Stimulated activated CD4-positive, alpha-beta T cell treated with anti-CD3 and anti-CD28 coated beads, Interleukin-1b, Interleukin-23, amount 100 ng/mL, for 24 hours (primary cell): ENCODE measurements at regions not wholly inside any gene's neighbourhood (a gene's known extent, or its start where the extent isn't known, plus 50 kb on each side); places are given as distances from the start of the nearest gene placed in this dataset.
"Not testable (repeated sequence)": the region's sequence is repeated elsewhere in the genome, so short reads cannot be mapped to it uniquely, and the experiment has no call there.

Experiments used
- DNase-seq, 4 experiments: peaks; one replicate each; pipeline ENCODE4 v3.0.0-alpha.2; 2020; ENCODE audit warnings: low read depth in 4 of 4, low spot score in 1 of 4

DNA sequence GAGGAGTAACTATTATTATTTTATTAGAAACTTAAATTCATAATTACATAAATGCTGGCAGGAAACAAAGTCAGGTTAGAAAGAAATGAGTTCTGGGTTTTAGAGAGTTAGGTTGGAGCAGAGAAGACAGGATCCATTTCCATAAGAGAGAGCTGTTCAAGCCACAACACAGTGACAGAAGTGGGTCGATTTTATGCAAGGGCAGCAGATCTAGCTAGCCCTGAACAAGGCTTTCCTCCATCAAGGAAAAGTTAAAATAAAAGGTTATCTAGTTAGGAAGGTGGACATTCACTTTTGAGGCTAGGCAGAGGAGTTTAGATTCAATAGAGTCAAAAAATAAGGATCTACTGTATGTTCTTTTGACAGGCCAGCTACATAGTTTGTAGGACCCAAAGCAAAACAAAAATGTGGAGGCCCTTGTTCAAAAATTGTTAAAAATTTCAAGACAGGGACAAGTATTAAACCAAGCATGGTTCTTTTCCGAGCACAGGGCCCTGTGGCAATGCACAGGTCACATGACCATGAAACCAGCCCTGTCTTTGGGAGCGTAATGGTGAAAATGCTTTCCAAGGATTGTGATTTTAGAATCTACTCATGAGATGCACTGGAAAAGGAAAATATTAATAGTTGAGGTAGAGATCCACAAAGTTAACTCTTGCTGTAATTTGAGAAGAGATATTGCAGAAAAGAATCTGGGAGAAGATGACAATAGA is 91.2 kb upstream of the CREB1 start:
- DNase-seq: no peak

DNA sequence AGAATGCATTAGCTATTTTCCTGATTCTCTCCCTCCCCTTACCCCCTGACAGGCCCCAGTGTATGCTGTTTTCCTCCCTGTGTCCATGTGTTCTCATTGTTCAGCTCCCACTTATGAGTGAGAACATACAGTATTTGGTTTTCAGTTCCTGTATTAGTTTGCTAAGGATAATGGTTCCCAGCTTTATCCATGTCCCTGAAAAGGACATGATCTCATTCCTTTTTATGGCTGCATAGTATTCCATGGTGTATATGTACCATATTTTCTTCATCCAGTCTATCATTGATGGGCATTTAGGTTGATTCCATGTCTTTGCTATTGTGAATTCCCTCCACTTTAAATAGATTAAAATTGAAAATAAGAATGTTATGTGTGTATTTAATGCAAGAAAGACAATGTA is 89.9 kb upstream of the CREB1 start:
- DNase-seq: not testable (repeated sequence)

DNA sequence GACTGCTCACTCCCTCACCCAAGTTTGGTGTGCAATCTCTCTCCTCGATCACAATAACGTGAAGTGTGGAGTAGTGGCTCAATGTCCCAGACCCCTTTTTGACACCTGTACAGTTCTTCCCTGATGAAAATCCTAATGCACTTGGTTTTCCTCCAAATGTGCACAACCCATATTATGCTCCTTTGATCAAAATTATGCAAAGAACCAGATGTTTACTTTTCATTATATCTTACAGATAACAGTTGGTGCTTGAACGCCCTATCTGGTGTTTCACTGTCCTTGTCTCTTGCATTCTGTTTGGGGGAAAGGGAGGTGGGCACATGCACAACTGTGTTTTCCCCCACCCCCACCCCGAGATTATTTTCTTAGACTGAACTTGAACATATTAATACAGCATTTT is 85.0 kb upstream of the CREB1 start:
- no peak for DNase-seq

DNA sequence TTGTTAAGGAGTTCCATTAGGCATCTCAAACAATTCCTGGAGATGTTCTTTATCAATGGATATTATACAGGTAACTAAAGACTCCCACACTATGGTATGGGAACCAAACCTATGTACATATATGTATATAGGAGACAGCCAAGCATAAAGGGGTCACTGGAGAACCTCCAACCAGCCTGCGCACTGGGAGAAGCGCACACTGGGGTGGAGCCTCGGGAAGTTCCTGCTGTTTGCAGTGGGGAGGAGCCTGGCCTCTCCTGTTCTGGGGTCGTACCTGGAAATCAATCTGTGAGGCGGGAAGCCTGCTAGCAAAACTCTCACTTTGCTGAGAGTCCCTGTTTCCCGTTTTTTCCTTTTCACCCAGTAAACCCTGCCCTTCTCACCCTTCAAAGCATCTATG is 83.1 kb upstream of the CREB1 start:
- DNase-seq: no peak

DNA sequence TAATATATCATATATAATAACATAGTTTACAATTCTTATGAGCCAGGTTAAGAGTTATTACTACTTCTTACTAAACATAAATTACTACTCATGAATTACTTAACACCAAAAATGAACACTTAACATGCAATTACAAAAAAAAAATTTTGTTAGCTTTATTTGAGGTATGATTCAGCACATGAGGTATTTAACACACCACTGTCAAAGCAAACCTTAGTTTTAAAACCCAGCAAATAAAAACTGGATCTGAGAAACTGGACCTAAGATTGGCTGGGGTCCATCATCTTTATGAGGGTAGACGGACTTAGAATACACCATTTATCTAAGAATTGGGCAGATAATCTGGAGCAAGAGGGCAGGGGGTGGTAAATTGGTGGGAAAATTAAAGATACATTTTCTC is 81.8 kb upstream of the CREB1 start:
- no peak for DNase-seq

DNA sequence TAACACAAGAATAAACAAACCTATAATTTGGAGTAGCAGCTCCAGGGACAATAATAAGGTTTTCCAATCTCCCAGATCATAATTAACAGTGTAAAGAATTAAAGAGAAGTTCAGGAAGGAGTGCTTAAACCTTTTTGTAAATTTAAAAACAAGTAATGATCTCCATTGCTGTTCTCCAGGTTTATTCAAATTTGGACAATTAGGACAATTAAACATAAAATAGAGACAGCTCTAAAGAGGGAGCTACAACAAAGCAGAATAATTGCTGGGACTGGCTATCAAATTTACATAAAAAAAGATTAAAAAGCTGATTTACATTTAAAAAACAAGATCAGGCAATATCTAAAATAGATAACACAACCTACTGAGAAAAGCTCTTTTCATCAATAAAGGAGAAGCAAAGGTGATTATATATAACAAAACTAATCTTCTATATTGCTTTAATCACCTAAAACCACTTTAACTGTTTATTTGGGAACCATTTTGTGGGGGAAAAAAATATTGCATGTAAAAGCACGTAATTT is 80.1 kb upstream of the CREB1 start:
- DNase-seq: no peak

DNA sequence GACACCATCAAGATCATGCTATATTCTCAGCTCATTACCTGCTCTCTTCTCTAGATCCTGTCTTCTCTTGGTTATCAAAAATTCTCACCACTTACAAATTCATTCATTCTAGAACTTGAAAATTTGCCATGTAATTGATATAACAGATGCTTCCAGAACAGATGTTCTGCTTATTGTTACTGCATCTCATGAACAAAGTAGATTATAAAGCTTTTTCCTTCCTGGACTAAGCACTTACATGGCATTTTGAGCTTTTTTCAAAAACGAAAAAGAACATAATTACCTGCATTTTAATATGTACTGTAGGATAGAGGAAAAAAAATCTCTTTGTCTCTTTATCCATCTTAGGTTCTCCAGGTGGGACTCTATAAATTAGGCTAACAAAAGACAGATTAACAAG is 79.6 kb upstream of the CREB1 start:
- no peak for DNase-seq

DNA sequence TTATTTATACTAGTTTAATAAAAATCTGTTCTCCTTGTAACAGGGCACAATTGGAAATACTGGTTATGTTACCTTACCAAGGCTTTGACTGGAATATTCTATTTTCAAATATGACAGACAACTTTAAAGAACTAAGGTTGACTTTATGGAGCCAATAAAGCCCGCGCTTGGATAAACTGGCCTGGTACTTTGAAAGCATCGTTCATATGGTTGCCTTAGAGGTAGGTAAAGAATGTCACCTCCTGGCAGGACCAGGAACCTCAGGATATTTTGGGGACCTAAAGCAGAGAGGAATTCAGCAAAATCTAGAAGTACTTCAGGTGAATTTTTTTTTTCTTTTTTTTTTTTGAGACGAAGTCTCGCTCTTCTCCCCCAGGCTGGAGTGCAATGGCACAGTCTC is 71.2 kb upstream of the CREB1 start:
- DNase-seq: no peak

DNA sequence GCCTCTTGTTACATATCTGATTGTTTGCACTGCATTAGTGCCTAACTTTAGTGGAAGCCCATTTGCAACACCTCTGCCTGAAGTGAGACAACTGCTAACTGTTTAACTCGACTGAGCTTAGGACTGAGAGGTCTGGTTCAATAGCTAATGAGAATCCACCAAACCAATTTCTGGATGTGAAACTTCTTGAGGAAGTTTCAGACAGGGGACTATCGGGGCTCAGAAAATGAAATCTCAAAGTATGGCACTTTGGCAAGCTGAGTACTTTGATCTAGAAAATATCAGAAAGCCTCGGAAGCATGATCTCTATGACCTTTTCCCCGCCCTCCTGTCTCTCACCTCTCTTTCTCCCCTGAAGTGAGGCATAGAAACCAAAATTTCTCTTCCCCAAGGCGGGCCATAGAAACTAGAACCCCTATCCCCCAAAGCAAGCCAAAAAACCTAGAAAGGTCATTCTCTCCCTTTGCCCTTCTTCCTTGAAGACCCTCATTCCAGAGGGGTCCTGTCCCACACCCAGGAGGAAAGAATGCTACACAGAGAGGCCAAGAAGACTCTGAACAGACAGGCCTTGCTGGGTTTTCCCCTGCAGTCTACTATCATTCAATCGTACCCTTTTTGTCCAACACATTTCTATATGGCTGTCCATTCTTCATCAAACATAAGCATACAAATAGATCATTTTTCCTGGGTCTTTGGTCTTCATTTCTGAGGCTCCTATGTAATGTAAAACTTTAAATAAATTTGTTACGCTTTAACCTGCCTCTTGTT is 69.6 kb upstream of the CREB1 start:
- no peak for DNase-seq

DNA sequence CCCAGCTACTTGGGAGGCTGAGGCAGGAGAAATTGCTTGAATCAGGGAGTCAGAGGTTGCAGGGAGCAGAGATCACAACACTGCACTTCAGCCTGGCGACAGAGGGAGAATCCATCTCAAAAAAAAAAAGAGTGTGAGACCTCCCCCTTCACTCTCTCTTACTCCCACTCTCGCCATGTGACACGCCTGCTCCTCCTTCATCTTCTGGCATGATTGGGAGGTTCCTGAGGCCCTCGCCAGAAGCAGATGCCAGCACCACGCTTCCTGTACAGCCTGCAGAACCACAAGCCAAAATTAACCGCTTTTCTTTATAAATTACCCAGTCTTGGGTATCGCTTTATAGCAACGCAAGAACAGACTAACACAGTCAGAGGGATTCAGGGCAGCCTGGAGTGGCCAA is 66.3 kb upstream of the CREB1 start:
- DNase-seq: no peak

DNA sequence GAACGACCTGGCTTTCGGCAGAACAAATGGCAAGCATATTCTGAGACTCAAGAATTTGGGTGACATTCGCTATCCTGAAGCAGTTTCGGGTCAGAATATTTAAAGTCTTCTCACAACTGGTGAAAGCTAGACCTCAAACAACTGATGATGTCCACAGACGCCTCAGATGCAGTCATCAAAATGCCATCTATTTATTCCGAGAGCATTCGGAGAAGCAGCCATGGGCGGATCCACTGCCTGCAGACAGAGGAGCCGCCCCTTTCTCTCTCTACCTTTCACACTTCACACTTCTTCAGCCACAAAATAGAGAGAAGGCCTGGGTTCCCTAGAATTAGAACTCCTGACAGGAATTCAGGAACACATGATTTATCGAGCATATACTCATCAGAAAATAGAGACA is 65.8 kb upstream of the CREB1 start:
- no peak for DNase-seq

DNA sequence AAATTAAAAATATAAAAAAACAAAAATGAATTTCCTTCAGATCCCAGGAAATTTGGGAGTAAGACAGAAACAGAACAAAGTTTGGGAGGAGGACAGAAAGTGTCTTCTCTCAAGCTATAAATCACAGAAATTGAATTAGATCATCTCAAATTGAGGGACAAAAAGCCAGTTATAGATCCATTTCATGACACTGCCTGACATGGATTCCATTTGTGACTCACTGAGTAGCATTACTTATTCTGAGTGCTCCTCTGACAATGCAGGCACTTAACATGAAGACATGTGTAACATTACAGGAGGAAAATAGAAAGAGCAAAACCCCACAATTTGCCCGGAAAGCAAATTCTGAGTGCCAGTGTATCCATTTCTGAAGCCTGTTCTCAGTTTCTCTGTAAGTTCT is 63.9 kb upstream of the CREB1 start:
- no peak for DNase-seq

DNA sequence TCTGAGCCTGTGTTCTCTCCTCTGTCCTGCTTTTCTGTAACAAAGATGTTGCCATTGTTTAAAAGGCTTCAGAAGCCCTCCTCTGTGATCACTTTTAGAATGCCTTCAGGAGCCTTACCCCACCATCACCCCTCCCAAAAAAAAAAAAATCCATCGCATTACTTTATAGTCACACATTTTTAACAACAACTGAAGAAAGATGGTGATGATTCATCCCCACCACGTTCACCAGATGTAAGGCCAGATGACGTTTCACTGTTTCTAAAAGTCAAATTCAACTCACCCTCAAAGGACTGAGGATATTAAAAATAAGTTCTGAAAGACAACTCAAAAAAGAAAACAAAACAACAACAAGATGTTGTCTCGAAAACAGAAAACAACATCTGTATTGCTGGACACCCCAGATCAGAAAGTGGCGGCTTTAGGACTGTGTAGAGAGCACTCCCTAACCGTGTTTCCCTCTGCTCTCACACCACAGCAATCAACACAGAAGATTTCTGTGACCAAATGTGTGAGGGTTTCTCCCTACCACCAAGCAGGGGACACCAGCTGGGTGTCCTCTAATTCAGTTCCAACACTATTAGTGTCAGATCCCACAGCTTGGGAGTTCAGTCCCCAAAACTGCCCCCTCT is 61.9 kb upstream of the CREB1 start:
- no peak for DNase-seq

DNA sequence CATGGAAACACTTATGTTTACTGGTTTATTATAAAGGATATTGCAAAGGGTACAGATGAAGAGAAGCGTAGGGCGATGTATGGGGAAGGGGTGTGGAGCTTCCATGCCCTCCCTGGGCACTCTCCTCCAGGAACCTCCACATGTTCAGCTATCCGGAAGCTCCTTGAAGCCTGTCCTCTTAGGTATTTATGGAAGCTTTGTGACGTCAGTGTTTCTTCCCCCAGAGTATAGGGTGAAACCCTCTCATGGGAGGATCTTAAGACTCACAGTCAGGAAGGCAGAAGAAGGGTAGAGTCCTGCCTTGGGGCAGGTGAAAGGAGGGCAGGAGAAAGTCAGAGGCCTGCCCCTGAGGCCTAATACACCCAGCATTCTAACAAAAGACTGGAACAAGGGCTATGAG is 61.3 kb upstream of the CREB1 start:
- DNase-seq: no peak

DNA sequence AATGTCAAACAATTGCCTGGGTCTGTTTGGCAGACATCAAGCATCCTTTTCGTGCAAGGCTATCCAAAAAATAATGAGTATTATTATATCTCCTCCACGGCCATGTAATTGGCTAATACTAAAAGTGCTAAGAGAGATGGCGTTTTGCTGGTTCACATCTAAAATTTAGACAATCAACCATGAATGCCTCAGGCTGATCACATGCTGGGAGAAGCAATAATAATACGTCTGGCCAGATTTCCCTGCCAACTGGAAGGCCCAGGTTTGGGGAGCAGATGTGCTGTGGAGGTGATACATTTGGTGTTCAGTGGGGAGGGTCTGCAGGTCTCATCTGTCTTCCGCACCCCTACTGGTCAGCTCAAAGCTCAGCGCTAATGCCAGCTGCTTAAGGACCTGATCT is 60.3 kb upstream of the CREB1 start:
- DNase-seq: no peak

DNA sequence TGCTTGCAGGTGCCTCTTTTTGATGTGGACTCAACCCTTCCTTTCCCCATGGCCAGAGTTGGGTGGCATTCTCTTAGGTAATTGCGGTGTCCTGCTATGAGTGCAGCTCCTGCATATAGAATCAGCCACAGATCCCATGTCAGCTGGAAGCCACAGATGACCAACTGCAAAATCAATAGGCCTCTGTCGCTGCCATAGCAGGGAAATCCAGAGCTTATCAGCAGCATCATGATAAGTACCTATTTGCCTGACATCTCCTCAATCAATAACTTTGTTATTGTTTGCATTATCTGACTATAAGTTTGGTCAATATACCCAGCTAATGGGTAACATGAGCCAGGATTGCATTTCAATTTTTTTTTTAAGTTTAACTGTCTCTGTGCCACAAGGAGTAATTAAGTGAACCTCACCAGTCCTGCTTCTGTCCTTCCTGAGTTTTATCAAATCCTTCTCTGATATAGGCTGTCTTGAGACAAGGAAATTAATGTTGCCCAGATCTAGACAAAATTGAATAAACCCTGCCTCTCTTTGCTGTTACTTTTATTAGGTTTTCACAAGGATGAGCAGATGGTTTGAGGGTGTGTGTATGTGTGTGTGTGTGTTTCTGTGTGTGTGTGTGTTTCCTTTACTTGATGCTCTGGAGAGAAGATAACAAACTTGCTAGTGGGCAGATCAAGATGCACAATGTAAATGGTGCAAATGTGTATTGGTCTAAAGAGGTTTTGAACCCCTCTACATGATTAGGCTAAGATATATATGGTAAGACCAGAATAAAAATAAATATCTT is 59.6 kb upstream of the CREB1 start:
- no peak for DNase-seq

DNA sequence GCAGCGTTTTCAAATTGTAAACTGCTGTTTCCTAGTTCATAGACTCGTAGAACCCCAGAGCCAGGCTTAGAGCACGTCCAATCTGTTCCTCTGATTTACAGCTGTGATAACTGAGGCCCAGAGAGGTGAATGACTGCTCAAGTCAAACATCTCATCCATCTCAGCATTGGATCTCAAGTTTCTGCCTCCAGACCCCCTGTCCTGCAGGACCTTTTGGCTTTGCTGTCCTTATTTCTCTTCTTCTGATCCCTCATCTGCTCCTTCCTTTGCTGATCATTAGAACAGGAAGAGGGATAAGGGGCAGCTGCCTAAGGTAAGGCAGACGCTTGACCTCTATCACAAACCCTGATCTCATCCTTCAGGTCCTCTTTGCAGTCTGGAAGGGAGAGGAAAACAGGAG is 58.5 kb upstream of the CREB1 start:
- no peak for DNase-seq

DNA sequence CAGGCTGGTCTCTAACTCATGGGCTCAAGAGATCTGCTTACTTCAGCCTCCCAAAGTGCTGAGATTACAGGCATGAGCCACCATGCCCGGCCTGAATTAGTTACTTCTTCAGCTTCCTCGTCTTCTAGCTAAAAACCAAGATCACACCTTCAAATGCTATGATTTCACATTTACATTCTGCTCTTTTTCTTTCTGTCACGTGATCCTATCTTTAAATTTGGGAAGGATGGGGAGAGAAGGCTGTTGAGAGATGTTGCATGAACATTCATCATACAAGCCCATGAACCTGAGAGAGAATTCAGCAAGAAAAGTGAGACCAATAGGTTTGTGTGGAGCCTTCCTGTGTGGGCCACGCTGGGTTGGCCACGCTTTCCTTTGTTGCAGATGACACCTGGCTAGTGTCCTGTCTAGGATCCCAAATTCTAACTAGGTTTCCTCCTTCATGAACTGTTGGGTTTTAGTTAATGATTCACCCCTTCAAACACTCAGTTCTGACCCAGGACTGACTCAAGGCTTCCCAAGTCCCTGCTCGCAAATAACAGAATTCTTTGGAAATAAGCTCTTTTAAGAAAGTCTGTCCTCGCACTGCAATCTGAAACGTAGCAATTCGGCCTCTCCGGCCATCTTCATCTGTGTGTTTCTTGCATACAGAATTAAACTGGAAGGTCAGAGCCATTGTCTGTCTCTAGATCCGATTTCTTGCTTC is 57.3 kb upstream of the CREB1 start:
- DNase-seq: no peak

DNA sequence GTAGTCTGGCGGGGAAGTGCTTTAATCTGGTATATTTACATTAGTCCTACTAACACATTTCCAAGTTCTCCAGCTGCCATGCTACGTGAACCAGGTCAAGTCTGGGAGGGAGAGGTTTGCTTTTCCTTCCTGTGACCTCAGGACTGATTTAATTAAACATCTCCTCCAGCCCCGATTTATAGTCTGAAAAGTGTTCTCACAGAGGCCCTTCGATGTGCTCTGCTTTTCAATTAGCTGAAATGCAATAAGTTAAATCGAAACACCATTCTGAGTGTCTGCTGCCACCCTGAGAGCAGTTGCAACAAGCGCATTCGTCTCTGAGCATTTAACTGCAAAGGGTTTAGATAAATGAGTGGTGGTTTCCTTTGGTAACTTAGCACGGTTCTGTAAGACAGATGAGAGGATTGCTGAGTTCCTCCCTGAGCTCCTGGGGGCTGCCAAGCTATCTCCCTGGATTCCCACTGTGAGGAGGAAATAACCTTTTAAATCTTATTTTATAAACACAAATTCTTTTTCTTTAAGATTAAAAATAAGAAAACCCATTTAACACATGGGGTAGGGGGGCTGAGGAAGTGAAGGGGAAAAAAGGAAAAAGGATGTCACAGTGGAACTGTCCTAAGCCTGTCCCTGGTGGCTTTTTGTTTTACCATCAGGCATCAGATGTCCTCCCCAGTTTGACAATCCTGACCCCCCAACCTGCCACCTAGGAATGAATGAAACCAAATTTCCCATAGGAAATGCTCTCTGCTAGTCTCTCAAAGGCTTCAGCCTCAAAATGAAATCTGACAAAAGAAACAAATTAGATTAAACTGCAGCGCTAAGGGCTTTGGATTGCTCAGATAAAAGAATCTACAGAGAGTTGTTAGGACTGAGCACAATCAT is 56.5 kb upstream of the CREB1 start:
- peak in 2 of 4 experiments; percentile 10 to 11 for DNase-seq

DNA sequence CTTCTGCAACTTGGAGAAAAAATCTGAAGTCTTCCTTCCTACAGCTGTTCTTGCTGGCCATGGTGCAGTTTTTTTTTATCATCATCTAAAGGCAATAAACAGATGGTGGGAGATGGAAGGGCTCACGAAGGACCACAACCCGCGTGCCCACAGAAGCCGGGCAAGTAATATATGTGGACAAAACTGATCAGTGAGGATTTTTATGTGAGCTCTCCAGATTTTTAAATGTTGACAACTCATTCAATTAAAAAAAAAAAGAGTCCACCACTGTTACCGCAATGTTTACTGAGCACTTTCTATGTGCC is 55.9 kb upstream of the CREB1 start:
- DNase-seq: no peak
